Hepatocyte (in vitro differentiated cells): ENCODE measurements at regions not wholly inside any gene's neighbourhood (a gene's known extent, or its start where the extent isn't known, plus 50 kb on each side); places are given as distances from the start of the nearest gene placed in this dataset.
A peak's percentile ranks its signal among the peaks of the same experiment; 100 is the strongest.

Experiments
- DNase-seq: peaks from one replicate; pipeline ENCODE4 v3.0.0-alpha.2; 2016; ENCODE audit warnings: low spot score
- H2AFZ ChIP-seq: fragments of 200-600 bp; sonication (generic); 2 replicates; pipeline ENCODE4 v1.6.0; 2016; ENCODE audit warnings: antibody characterized with exemption, mild to moderate bottlenecking
- H3K27ac ChIP-seq: fragments of 200-600 bp; sonication (generic); 2 replicates; pipeline ENCODE4 v1.5.1; 2016; ENCODE audit warnings: mild to moderate bottlenecking
- H3K27me3 ChIP-seq: fragments of 200-600 bp; sonication (generic); 2 replicates; pipeline ENCODE4 v1.6.1; 2016
- H3K36me3 ChIP-seq: fragments of 200-600 bp; sonication (generic); replicated peaks from 2 replicates; pipeline ENCODE4 v1.5.1; 2016; ENCODE audit warnings: low read depth; ENCODE audit not compliant: insufficient read depth
- H3K4me1 ChIP-seq: fragments of 200-600 bp; sonication (generic); 2 replicates; pipeline ENCODE4 v1.5.1; 2016; ENCODE audit warnings: mild to moderate bottlenecking, moderate library complexity; ENCODE audit not compliant: insufficient read depth
- H3K4me2 ChIP-seq: fragments of 200-600 bp; sonication (generic); 2 replicates; pipeline ENCODE4 v1.6.0; 2016
- H3K4me3 ChIP-seq: fragments of 200-600 bp; sonication (generic); 2 replicates; pipeline ENCODE4 v1.5.1; 2016; ENCODE audit warnings: mild to moderate bottlenecking
- H3K79me2 ChIP-seq: fragments of 200-600 bp; sonication (generic); 2 replicates; pipeline ENCODE4 v1.6.0; 2017; ENCODE audit warnings: mild to moderate bottlenecking
- H3K9me2 ChIP-seq: fragments of 200-600 bp; sonication (generic); replicated peaks from 2 replicates; pipeline ENCODE4 v1.6.0; 2017; ENCODE audit warnings: mild to moderate bottlenecking; ENCODE audit not compliant: insufficient read depth
- H3K9me3 ChIP-seq: fragments of 200-600 bp; sonication (generic); 2 replicates; pipeline ENCODE4 v1.5.1; 2016; ENCODE audit warnings: low read depth, mild to moderate bottlenecking
- H4K20me1 ChIP-seq: fragments of 200-600 bp; sonication (generic); 2 replicates; pipeline ENCODE4 v1.6.0; 2016; ENCODE audit warnings: mild to moderate bottlenecking; ENCODE audit not compliant: insufficient read depth, poor library complexity, severe bottlenecking
- EZH2 ChIP-seq: fragments of 200-600 bp; sonication (generic); IDR thresholded peaks from 2 replicates; pipeline ENCODE4 v1.6.1; 2016; ENCODE audit warnings: antibody characterized with exemption, mild to moderate bottlenecking, borderline replicate concordance
- EZH2phosphoT487 ChIP-seq: fragments of 200-600 bp; sonication (generic); IDR thresholded peaks from one replicate; pipeline ENCODE4 v1.6.1; 2018; ENCODE audit warnings: antibody characterized with exemption, mild to moderate bottlenecking, low read depth, moderate library complexity; ENCODE audit not compliant: unreplicated experiment, severe bottlenecking
- WGBS: methylation state at CpG from one replicate; pipeline ENCODE4 v1.1.6; 2016; ENCODE audit warnings: low lambda C conversion rate; ENCODE audit errors: missing lambda C conversion rate; 5-methylcytosine and 5-hydroxymethylcytosine counted together
- TF ChIP-seq, protein P1 (sequence below): fragments of 200-600 bp; sonication (generic); IDR thresholded peaks from 2 replicates; pipeline ENCODE4 v1.5.1; 2016; ENCODE audit warnings: antibody characterized with exemption, mild to moderate bottlenecking; ENCODE audit not compliant: poor library complexity

DNA sequence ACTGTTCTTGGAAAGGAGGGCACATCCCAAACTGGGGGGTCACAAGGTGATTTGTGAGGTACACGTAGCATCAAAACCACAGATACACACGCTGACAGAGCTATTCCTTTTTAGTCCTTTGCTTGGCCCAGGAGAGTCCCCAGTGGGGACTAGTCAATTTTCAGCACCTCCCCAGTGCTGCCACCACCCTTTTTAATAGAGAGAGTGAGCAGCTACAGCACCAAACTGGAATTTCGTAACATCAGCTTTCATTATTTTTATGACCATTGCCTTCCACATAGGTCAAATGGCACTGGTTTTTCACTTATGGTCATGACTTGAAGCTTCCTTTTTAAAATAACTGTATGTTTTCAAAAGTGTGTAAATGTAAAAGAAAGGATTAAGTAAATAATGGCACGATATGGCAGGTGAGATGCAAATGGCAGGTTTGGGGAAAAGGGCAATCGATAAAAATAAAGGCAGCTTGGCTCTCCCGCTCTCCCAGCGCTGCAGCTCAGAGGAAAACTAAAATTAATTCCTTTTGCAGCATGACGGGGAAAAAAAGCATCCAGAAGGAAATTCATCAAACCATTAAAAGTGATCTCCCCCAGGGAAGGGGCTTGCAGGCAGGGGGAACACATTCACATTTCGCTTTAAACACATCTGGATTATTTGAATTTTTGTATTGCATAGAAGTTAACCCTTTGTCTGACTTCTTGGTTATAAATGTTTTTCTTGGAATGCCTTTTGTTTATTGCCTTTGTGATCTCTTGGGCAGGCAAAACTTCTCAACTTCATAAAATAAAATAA, 95.2 kb downstream of the ANKRD60 start:
- H4K20me1 ChIP-seq: no peaks in the 10 kb centered on the region
- TF ChIP-seq, protein P1, sequence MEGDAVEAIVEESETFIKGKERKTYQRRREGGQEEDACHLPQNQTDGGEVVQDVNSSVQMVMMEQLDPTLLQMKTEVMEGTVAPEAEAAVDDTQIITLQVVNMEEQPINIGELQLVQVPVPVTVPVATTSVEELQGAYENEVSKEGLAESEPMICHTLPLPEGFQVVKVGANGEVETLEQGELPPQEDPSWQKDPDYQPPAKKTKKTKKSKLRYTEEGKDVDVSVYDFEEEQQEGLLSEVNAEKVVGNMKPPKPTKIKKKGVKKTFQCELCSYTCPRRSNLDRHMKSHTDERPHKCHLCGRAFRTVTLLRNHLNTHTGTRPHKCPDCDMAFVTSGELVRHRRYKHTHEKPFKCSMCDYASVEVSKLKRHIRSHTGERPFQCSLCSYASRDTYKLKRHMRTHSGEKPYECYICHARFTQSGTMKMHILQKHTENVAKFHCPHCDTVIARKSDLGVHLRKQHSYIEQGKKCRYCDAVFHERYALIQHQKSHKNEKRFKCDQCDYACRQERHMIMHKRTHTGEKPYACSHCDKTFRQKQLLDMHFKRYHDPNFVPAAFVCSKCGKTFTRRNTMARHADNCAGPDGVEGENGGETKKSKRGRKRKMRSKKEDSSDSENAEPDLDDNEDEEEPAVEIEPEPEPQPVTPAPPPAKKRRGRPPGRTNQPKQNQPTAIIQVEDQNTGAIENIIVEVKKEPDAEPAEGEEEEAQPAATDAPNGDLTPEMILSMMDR: no peak
- TF ChIP-seq EZH2: no peak
- no peak for TF ChIP-seq EZH2phosphoT487
- no peaks in the 10 kb centered on the region for H3K79me2 ChIP-seq
- no peaks in the 10 kb centered on the region for H3K36me3 ChIP-seq
- H3K4me1 ChIP-seq: peaks cover 39% of the 10 kb centered on the region
- no peak overlapping the region for H3K4me2 ChIP-seq
- DNase-seq: no peak
- 65% methylated on average over 9 of the region's 9 CpGs for WGBS
- H3K9me3 ChIP-seq: no peaks in the 10 kb centered on the region
- H2AFZ ChIP-seq: no peak overlapping the region
- H3K27me3 ChIP-seq: peaks cover 29% of the 10 kb centered on the region
- no peak overlapping the region for H3K27ac ChIP-seq
- no peaks in the 10 kb centered on the region for H3K9me2 ChIP-seq
- no peak overlapping the region for H3K4me3 ChIP-seq

DNA sequence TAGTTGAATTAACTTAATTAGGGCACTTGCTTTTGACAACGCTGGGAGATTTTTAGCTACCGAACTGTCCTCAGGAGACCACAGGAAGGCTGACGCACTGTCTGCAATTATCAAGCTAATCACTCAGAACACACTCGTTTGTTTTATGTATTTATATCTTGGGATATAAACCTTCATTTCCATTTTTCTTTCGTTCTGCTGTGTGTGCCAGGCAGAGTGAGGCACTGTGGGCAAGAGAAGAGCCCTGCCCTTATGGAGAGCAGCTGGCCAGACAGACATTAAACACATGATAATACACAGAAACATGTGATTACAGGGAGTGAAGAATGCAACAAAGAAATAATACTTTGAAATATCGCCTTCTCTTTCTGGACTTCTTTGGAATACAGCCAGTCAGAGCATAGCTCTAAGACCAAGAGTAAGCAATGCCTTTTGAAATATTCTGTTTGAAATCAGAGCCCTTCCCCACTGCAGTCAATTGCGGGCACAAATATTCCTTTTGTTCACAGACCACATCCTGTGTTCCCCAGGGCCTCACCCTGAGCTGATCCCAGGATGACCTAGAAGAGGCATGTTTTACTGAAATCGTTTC, 96.8 kb downstream of the ANKRD60 start:
- 39% methylated on average over 8 of the region's 8 CpGs for WGBS
- Histone ChIP-seq H3K79me2 (no peaks in the 10 kb centered on the region), H3K4me2 (peak overlapping the region; percentile 63), H3K9me2 (no peaks in the 10 kb centered on the region), H3K4me1 (peaks cover 39% of the 10 kb centered on the region), H3K36me3 (no peaks in the 10 kb centered on the region), H3K4me3 (no peak overlapping the region), H2AFZ (no peak overlapping the region), H3K9me3 (no peaks in the 10 kb centered on the region), H3K27ac (peak overlapping the region; percentile 73), H4K20me1 (no peaks in the 10 kb centered on the region), H3K27me3 (peaks cover 22% of the 10 kb centered on the region)
- TF ChIP-seq EZH2phosphoT487 (no peak), EZH2 (no peak)
- TF ChIP-seq, protein P1: no peak
- no peak for DNase-seq

DNA sequence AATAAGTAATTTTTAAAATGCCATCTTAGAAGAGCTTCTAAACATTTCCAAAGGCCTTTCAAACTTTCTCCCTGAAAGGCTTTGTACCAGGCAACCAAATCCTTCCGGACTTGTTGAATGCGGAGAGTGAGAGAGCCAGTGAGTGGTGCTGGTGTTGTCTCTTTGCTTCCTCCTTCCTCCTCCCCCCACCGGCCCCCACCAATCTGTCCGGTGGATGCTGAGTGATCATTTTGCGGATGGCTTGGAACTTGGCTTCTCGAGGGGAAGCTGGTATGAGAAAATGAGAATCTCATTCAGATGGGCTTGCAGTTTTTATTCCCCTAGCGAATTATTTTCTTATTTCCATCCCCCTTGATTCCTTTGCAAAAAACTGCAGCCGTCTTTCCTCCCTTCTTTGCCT, 97.3 kb downstream of the ANKRD60 start:
- Histone ChIP-seq H3K36me3 (no peaks in the 10 kb centered on the region), H3K79me2 (no peaks in the 10 kb centered on the region), H3K27ac (peak overlapping the region; percentile 73), H3K4me1 (peaks cover 39% of the 10 kb centered on the region), H3K9me3 (no peaks in the 10 kb centered on the region), H2AFZ (no peak overlapping the region), H3K27me3 (peaks cover 17% of the 10 kb centered on the region), H3K9me2 (no peaks in the 10 kb centered on the region), H3K4me3 (no peak overlapping the region), H3K4me2 (peak overlapping the region; percentile 63), H4K20me1 (no peaks in the 10 kb centered on the region)
- TF ChIP-seq, protein P1: no peak
- no peak for TF ChIP-seq EZH2
- no peak for TF ChIP-seq EZH2phosphoT487
- no peak for DNase-seq
- 53% methylated on average over 8 of the region's 8 CpGs for WGBS
